Psoas muscle (tissue), 7 donors: ENCODE measurements at regions not wholly inside any gene's neighbourhood (a gene's known extent, or its start where the extent isn't known, plus 50 kb on each side); places are given as distances from the start of the nearest gene placed in this dataset.

Experiments used
- ATAC-seq, 4 donors: fragments of 200-7000 bp; cut with Tn5 transposase; one replicate each; pipeline ENCODE4 v1.9.1; 2020; ENCODE audit warnings: moderate library complexity in 3 of 4, mild to moderate bottlenecking in 2 of 4
- DNase-seq, 2 donors: peaks; one replicate each; pipeline ENCODE4 v3.0.0-alpha.2; 2020
- H3K27ac ChIP-seq: fragments of 200-600 bp; one replicate; pipeline ENCODE4 v1.8.0; 2022
- H3K27me3 ChIP-seq, 3 donors: fragments of 200-600 bp in 1 of 3; one replicate each; pipeline versions ENCODE4 v1.6.1 to v1.8.0; 2013 to 2022; ENCODE audit warnings: low read length in 2 of 3, mild to moderate bottlenecking in 2 of 3, moderate library complexity in 1 of 3; ENCODE audit not compliant: insufficient read depth in 3 of 3
- H3K36me3 ChIP-seq, 2 donors: fragments of 200-600 bp in 1 of 2; one replicate each; pipeline versions ENCODE4 v1.6.1 to v1.8.0; 2013 to 2022; ENCODE audit warnings: low read depth in 1 of 2, mild to moderate bottlenecking in 1 of 2, moderate library complexity in 1 of 2; ENCODE audit not compliant: insufficient read depth in 1 of 2
- H3K4me1 ChIP-seq: fragments of 200-600 bp; one replicate; pipeline ENCODE4 v1.8.0; 2022
- H3K4me3 ChIP-seq: fragments of 200-600 bp; one replicate; pipeline ENCODE4 v1.8.0; 2022; ENCODE audit warnings: mild to moderate bottlenecking
- H3K9me3 ChIP-seq: fragments of 200-600 bp; one replicate; pipeline ENCODE4 v1.8.0; 2022
- CTCF ChIP-seq: fragments of 200-600 bp; IDR thresholded peaks from one replicate; pipeline ENCODE4 v1.8.0; 2022; ENCODE audit warnings: antibody characterized with exemption
- WGBS, 3 donors: extraction: QIAGEN DNeasy Blood & Tissue Kit; methylation state at CpG; one replicate each; pipeline versions ENCODE4 v1.1.6 to v1.1.7; 2013; 5-methylcytosine and 5-hydroxymethylcytosine counted together
- intact Hi-C, 2 donors: fragments of 100-400 bp; cut with DNase I; formaldehyde crosslinking; loops; one replicate each; pipeline versions ENCODE4 v1.11.0 to v1.14.2; 2022
- donor health status: healthy with polysubstance abuse.
- donor health status: DM: no; HTN: no; CAD: no; lungs with moderate emphysema.
- donor health status: Bipolar disorder and iron deficiency.
- donor health status: healthy.
- donor health status: DM: yes; HTN: yes; CAD: no.
- donor health status: DM: no; HTN: no; CAD: no.
- donor health status: DM: yes; HTN: yes; CAD: no.

GRCh38 chr15:38190501-38190900, 62.1 kb upstream of the SPRED1 start:
- no peak for DNase-seq
- 82 to 84% (median 82%) methylated on average over 10 of the region's 10 CpGs for WGBS, 3 donors
- H3K27ac ChIP-seq = no peak overlapping the region

GRCh38 chr15:38192496-38192895, 60.1 kb upstream of the SPRED1 start:
- Histone ChIP-seq H3K27me3 (no peaks in the 10 kb centered on the region), H3K4me1 (no peaks in the 10 kb centered on the region), H3K9me3 (no peaks in the 10 kb centered on the region), H3K36me3 (no peaks in the 10 kb centered on the region), H3K27ac (no peak overlapping the region), H3K4me3 (no peak overlapping the region)
- DNase-seq (no peak), ATAC-seq (no peak)
- intact Hi-C loops = no loop called here
- 80 to 83% (median 82%) methylated on average over 2 of the region's 2 CpGs for WGBS, 3 donors
- no peak for TF ChIP-seq CTCF

More at GRCh38 chr15:38190501-38190900, 62.1 kb upstream of the SPRED1 start:
- no peak for TF ChIP-seq CTCF
- ATAC-seq = no peak
- H3K4me3 ChIP-seq = no peak overlapping the region
- H3K36me3 ChIP-seq = no peaks in the 10 kb centered on the region
- no peaks in the 10 kb centered on the region for H3K27me3 ChIP-seq
- H3K4me1 ChIP-seq = no peaks in the 10 kb centered on the region
- no peaks in the 10 kb centered on the region for H3K9me3 ChIP-seq
- intact Hi-C loops = no loop called here

- no peaks in the 10 kb centered on the region for H3K27me3 ChIP-seq
- 57 to 81% (median 69%) methylated on average over 1 of the region's 1 CpG for WGBS, 3 donors
- ATAC-seq = no peak
Observed at GRCh38 chr15:38193496-38193895, 59.1 kb upstream of the SPRED1 start.

GRCh38 chr15:38195191-38195901, 57.3 kb upstream of the SPRED1 start:
- H3K36me3 ChIP-seq = no peaks in the 10 kb centered on the region
- no peaks in the 10 kb centered on the region for H3K9me3 ChIP-seq
- DNase-seq (no peak), ATAC-seq (no peak)
- no peak for TF ChIP-seq CTCF
- 74 to 82% (median 76%) methylated on average over 5 of the region's 5 CpGs for WGBS, 3 donors
- no peak overlapping the region for H3K27ac ChIP-seq
- H3K4me1 ChIP-seq = no peaks in the 10 kb centered on the region
- no peaks in the 10 kb centered on the region for H3K27me3 ChIP-seq
- intact Hi-C loops = no loop called here
- H3K4me3 ChIP-seq = no peak overlapping the region

More at GRCh38 chr15:38193496-38193895, 59.1 kb upstream of the SPRED1 start:
- no peak for DNase-seq
- Histone ChIP-seq H3K27ac (no peak overlapping the region), H3K4me3 (no peak overlapping the region), H3K4me1 (no peaks in the 10 kb centered on the region), H3K9me3 (no peaks in the 10 kb centered on the region), H3K36me3 (no peaks in the 10 kb centered on the region)
- intact Hi-C loops = no loop called here
- no peak for TF ChIP-seq CTCF

GRCh38 chr15:38196076-38196475, 56.6 kb upstream of the SPRED1 start:
- Histone ChIP-seq H3K4me3 (no peak overlapping the region), H3K9me3 (no peaks in the 10 kb centered on the region), H3K36me3 (no peaks in the 10 kb centered on the region), H3K27ac (no peak overlapping the region), H3K4me1 (no peaks in the 10 kb centered on the region), H3K27me3 (no peaks in the 10 kb centered on the region)
- no peak for TF ChIP-seq CTCF
- WGBS, 3 donors = 45 to 56% (median 46%) methylated on average over 1 of the region's 1 CpG
- no peak for DNase-seq
- intact Hi-C loops = no loop called here
- no peak for ATAC-seq
